A549 (cell line): ENCODE measurements at regions not wholly inside any gene's neighbourhood (a gene's known extent, or its start where the extent isn't known, plus 50 kb on each side); places are given as distances from the start of the nearest gene placed in this dataset.

Experiments used
- BHLHE40 ChIP-seq: IDR thresholded peaks from 2 replicates; pipeline ENCODE4 v1.6.1; 2012; ENCODE audit warnings: low read depth, low read length, inconsistent platforms
- CHD2 ChIP-seq: fragments of 150-350 bp; IDR thresholded peaks from 2 replicates; pipeline ENCODE4 v1.6.1; 2014; ENCODE audit warnings: low read length; ENCODE audit not compliant: partially characterized antibody
- ELK1 ChIP-seq: fragments of 150-350 bp; IDR thresholded peaks from 2 replicates; pipeline ENCODE4 v1.6.1; 2014; ENCODE audit warnings: low read depth, mild to moderate bottlenecking, low read length
- EP300 ChIP-seq, 2 experiments: fragments of >200 bp; sonication (Bioruptor Twin); formaldehyde crosslinking; IDR thresholded peaks; 2 replicates in 1 of 2; 3 replicates in 1 of 2; pipeline ENCODE4 v1.6.1; 2016 to 2017
- JUNB ChIP-seq: fragments of >200 bp; sonication (Bioruptor Twin); formaldehyde crosslinking; IDR thresholded peaks from 2 replicates; pipeline ENCODE4 v1.6.1; 2016
- MAX ChIP-seq: IDR thresholded peaks from 2 replicates; pipeline ENCODE4 v1.6.1; 2012
- MYC ChIP-seq: IDR thresholded peaks from 2 replicates; pipeline ENCODE4 v1.6.1; 2012; ENCODE audit warnings: mild to moderate bottlenecking, inconsistent platforms, low read length, improper control_type of control experiment, borderline replicate concordance
- POLR2A ChIP-seq: IDR thresholded peaks from 2 replicates; pipeline ENCODE4 v1.6.1; 2012; ENCODE audit warnings: mild to moderate bottlenecking, low read length
- POLR2AphosphoS2 ChIP-seq: conservative IDR thresholded peaks from 2 replicates; pipeline ENCODE4 v1.6.1; 2012; ENCODE audit warnings: low read length, improper control_type of control experiment, inconsistent platforms
- REST ChIP-seq: fragments of 200-600 bp; sonication (generic); IDR thresholded peaks from 2 replicates; pipeline ENCODE4 v1.6.1; 2016; ENCODE audit warnings: antibody characterized with exemption, mild to moderate bottlenecking, moderate library complexity
- RNF2 ChIP-seq: fragments of 200-600 bp; sonication (generic); IDR thresholded peaks from 2 replicates; pipeline ENCODE4 v1.6.1; 2016; ENCODE audit warnings: low read depth, mild to moderate bottlenecking, antibody characterized with exemption, moderate library complexity, borderline replicate concordance
- TF ChIP-seq, protein P1 (sequence below): fragments of >200 bp; sonication (Bioruptor Twin); formaldehyde crosslinking; IDR thresholded peaks from 3 replicates; pipeline ENCODE4 v1.5.1; 2016

- no peak for TF ChIP-seq POLR2A
- TF ChIP-seq BHLHE40, result no peak
- TF ChIP-seq MAX, result no peak
- TF ChIP-seq CHD2, result no peak
- TF ChIP-seq, protein P1, sequence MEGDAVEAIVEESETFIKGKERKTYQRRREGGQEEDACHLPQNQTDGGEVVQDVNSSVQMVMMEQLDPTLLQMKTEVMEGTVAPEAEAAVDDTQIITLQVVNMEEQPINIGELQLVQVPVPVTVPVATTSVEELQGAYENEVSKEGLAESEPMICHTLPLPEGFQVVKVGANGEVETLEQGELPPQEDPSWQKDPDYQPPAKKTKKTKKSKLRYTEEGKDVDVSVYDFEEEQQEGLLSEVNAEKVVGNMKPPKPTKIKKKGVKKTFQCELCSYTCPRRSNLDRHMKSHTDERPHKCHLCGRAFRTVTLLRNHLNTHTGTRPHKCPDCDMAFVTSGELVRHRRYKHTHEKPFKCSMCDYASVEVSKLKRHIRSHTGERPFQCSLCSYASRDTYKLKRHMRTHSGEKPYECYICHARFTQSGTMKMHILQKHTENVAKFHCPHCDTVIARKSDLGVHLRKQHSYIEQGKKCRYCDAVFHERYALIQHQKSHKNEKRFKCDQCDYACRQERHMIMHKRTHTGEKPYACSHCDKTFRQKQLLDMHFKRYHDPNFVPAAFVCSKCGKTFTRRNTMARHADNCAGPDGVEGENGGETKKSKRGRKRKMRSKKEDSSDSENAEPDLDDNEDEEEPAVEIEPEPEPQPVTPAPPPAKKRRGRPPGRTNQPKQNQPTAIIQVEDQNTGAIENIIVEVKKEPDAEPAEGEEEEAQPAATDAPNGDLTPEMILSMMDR, result no peak
- no peak for TF ChIP-seq REST
- TF ChIP-seq JUNB, result no peak
- TF ChIP-seq RNF2, result no peak
- TF ChIP-seq POLR2AphosphoS2, result no peak
- TF ChIP-seq MYC, result no peak
- no peak for TF ChIP-seq ELK1
- TF ChIP-seq EP300 (IDR thresholded peaks at IDR 0.05), result no peak
Observed at GRCh38 chr14:101406921-101407320, 154.4 kb upstream of the DIO3 start.
